B cell (primary cell): ENCODE measurements at regions not wholly inside any gene's neighbourhood (a gene's known extent, or its start where the extent isn't known, plus 50 kb on each side); places are given as distances from the start of the nearest gene placed in this dataset.
A peak's percentile ranks its signal among the peaks of the same experiment; 100 is the strongest.

Experiments used
- ATAC-seq: fragments of 200-7000 bp; cut with Tn5 transposase; one replicate; pipeline ENCODE4 v1.10.0; 2021; ENCODE audit warnings: low read depth, mild to moderate bottlenecking, moderate number of reproducible peaks, moderate library complexity
- CTCF ChIA-PET: fragments of 350-600 bp; sonication (Branson Sonifier 250); formaldehyde crosslinking; loops from one replicate; lab custom pipeline; 2021; ENCODE audit warnings: antibody characterized with exemption, inconsistent platforms; lab: Charles Lee
- POLR2A ChIA-PET: fragments of 350-600 bp; sonication (Branson Sonifier 250); formaldehyde crosslinking; loops from one replicate; lab custom pipeline; 2021; ENCODE audit warnings: antibody characterized with exemption; lab: Charles Lee
- DNase-seq: peaks from one replicate; pipeline ENCODE4 v3.0.0; 2013
- H2AFZ ChIP-seq: 2 replicates; pipeline ENCODE4 v1.6.1; 2012; ENCODE audit warnings: mild to moderate bottlenecking, low read depth, low read length; ENCODE audit not compliant: insufficient read depth, poor library complexity, severe bottlenecking
- H3K27ac ChIP-seq, 2 donors: 1 replicate in 1 of 2; 2 replicates in 1 of 2; pipeline ENCODE4 v1.5.1; 2012 to 2013; ENCODE audit warnings: low read length in 2 of 2, mild to moderate bottlenecking in 2 of 2, moderate library complexity in 1 of 2
- H3K27me3 ChIP-seq, 4 experiments: fragments of 200-600 bp in 1 of 4; sonication (generic) in 1 of 4; replicated peaks in 1 of 4; 1 replicate in 2 of 4; 2 replicates in 2 of 4; pipeline versions ENCODE4 v1.6.1 to v1.7.0; 2013 to 2016; ENCODE audit warnings: low read length in 3 of 4, mild to moderate bottlenecking in 2 of 4, mixed read lengths in 1 of 4, moderate library complexity in 1 of 4; ENCODE audit not compliant: insufficient read depth in 4 of 4, control insufficient read depth in 3 of 4; ENCODE audit errors: control extremely low read depth in 1 of 4
- H3K36me3 ChIP-seq, 2 experiments: replicated peaks in 1 of 2; 1 replicate in 1 of 2; 2 replicates in 1 of 2; pipeline versions ENCODE4 v1.6.1 to v1.7.1; 2013; ENCODE audit warnings: low read length in 1 of 2; ENCODE audit not compliant: insufficient read depth in 2 of 2, control insufficient read depth in 1 of 2; ENCODE audit errors: control extremely low read depth in 1 of 2, extremely low read depth in 1 of 2
- H3K4me1 ChIP-seq, 2 donors: fragments of 200-600 bp in 1 of 2; sonication (generic) in 1 of 2; 1 replicate in 1 of 2; 2 replicates in 1 of 2; pipeline versions ENCODE4 v1.5.1 to v1.6.1; 2013 to 2017; ENCODE audit warnings: low read length in 2 of 2; ENCODE audit not compliant: control insufficient read depth in 2 of 2, insufficient read depth in 2 of 2
- H3K4me2 ChIP-seq: replicated peaks from 2 replicates; pipeline ENCODE3; 2012; ENCODE audit warnings: mild to moderate bottlenecking, low read depth, low read length; ENCODE audit not compliant: poor library complexity, severe bottlenecking
- H3K4me3 ChIP-seq, 5 experiments: fragments of 200-600 bp in 1 of 5; sonication (generic) in 1 of 5; 1 replicate in 3 of 5; 2 replicates in 2 of 5; pipeline versions ENCODE4 v1.5.1 to v1.7.0; 2011 to 2016; ENCODE audit warnings: low read length in 4 of 5, mild to moderate bottlenecking in 4 of 5, low read depth in 2 of 5, control low read depth in 1 of 5, moderate library complexity in 1 of 5; ENCODE audit not compliant: insufficient read depth in 1 of 5; ENCODE audit errors: control extremely low read depth in 1 of 5, extremely low read depth in 1 of 5
- H3K79me2 ChIP-seq: fragments of 200-600 bp; sonication (generic); one replicate; pipeline ENCODE4 v1.6.0; 2016; ENCODE audit warnings: low read length; ENCODE audit not compliant: control insufficient read depth, insufficient read depth
- H3K9ac ChIP-seq: fragments of 200-600 bp; sonication (generic); 2 replicates; pipeline ENCODE4 v1.6.1; 2017; ENCODE audit warnings: mild to moderate bottlenecking, low read length, moderate library complexity
- H3K9me3 ChIP-seq, 3 donors: one replicate each; pipeline versions ENCODE4 v1.6.1 to v1.7.1; 2013; ENCODE audit warnings: low read length in 2 of 3; ENCODE audit not compliant: control insufficient read depth in 2 of 3, insufficient read depth in 1 of 3; ENCODE audit errors: control extremely low read depth in 1 of 3
- H4K20me1 ChIP-seq: 2 replicates; pipeline ENCODE4 v1.6.0; 2012; ENCODE audit warnings: mild to moderate bottlenecking, low read length; ENCODE audit not compliant: insufficient read depth, control insufficient read depth, poor library complexity, severe bottlenecking
- H3K27ac Mint-ChIP-seq: one replicate; pipeline ENCODE4 v1.8.0; 2021; ENCODE audit warnings: mixed read lengths
- H3K27me3 Mint-ChIP-seq: one replicate; pipeline ENCODE4 v1.8.0; 2021; ENCODE audit warnings: mixed read lengths
- H3K4me1 Mint-ChIP-seq: one replicate; pipeline ENCODE4 v1.8.0; 2021; ENCODE audit warnings: mixed read lengths
- H3K4me3 Mint-ChIP-seq: one replicate; pipeline ENCODE4 v1.8.0; 2021; ENCODE audit warnings: mixed read lengths
- H3K9me3 Mint-ChIP-seq: one replicate; pipeline ENCODE4 v1.8.0; 2022; ENCODE audit warnings: mixed read lengths; ENCODE audit not compliant: insufficient read depth
- CTCF ChIP-seq: fragments of 200-600 bp; IDR thresholded peaks from one replicate; pipeline ENCODE4 v1.8.0; 2022; ENCODE audit warnings: antibody characterized with exemption, mild to moderate bottlenecking
- EZH2 ChIP-seq: IDR thresholded peaks from 2 replicates; pipeline ENCODE4 v1.6.1; 2012; ENCODE audit warnings: borderline replicate concordance, low read depth, mild to moderate bottlenecking, moderate library complexity, low read length; ENCODE audit not compliant: insufficient read depth, poor library complexity, severe bottlenecking
- WGBS: methylation state at CpG from one replicate; pipeline ENCODE4 v1.1.5; 2013; ENCODE audit warnings: missing lambda C conversion rate; ENCODE audit not compliant: insufficient coverage; 5-methylcytosine and 5-hydroxymethylcytosine counted together
- intact Hi-C: fragments of 100-400 bp; cut with micrococcal nuclease; formaldehyde crosslinking; loops from one replicate; pipeline ENCODE4 v1.10.0; 2022

- ATAC-seq: no peak
- Histone ChIP-seq H3K9me3 (no peaks in the 10 kb centered on the region), H3K36me3 (no peaks in the 10 kb centered on the region), H3K4me1 (peaks cover 17 to 18% of the 10 kb centered on the region in 2 donors), H4K20me1 (no peaks in the 10 kb centered on the region), H3K4me3 (no peak overlapping the region), H3K79me2 (no peaks in the 10 kb centered on the region), H3K27ac (no peak overlapping the region), H3K9ac (no peak overlapping the region), H2AFZ (no peak overlapping the region), H3K4me2 (no peak overlapping the region), H3K27me3 (no peaks in the 10 kb centered on the region)
- Mint-ChIP-seq H3K4me3 (no peak overlapping the region), H3K4me1 (peaks cover 29% of the 10 kb centered on the region), H3K9me3 (no peaks in the 10 kb centered on the region), H3K27me3 (peaks cover 13% of the 10 kb centered on the region), H3K27ac (no peak overlapping the region)
- POLR2A ChIA-PET: interaction anchor here (0.6 kb wide), 1 partner anchor 10 kb away, joined by 3 read pairs; no protein-coding TSS in a partner anchor
- DNase-seq: no peak
- CTCF ChIA-PET: no interaction called here
- intact Hi-C loops: no loop called here
- TF ChIP-seq EZH2 (no peak), CTCF (no peak)
- 71% methylated on average over 6 of the region's 7 CpGs for WGBS
Observed at GRCh38 chr1:38563942-38564735, 295.4 kb downstream of the RRAGC start.

- peaks cover 53% of the 10 kb centered on the region for H3K4me1 Mint-ChIP-seq
- intact Hi-C loops: no loop called here
- 72% methylated on average over 12 of the region's 12 CpGs for WGBS
Observed at GRCh38 chr1:38561725-38562124, 297.8 kb downstream of the RRAGC start.

More at GRCh38 chr1:38561725-38562124, 297.8 kb downstream of the RRAGC start:
- H4K20me1 ChIP-seq: no peaks in the 10 kb centered on the region
- DNase-seq: no peak
- H3K9me3 Mint-ChIP-seq: no peaks in the 10 kb centered on the region
- H3K27me3 Mint-ChIP-seq: peaks cover 3% of the 10 kb centered on the region
- no peak overlapping the region for H3K4me3 Mint-ChIP-seq
- no peaks in the 10 kb centered on the region for H3K36me3 ChIP-seq
- ChIA-PET CTCF (interaction anchor here (2.2 kb wide), 1 partner anchor 25 kb away, joined by 6 read pairs; no protein-coding TSS in a partner anchor), POLR2A (no interaction called here)
- no peak overlapping the region for H3K9ac ChIP-seq
- no peaks in the 10 kb centered on the region for H3K9me3 ChIP-seq
- H3K27ac Mint-ChIP-seq: peak overlapping the region; percentile 18
- no peak overlapping the region for H3K4me2 ChIP-seq
- no peaks in the 10 kb centered on the region for H3K27me3 ChIP-seq
- TF ChIP-seq CTCF: no peak
- no peak for TF ChIP-seq EZH2
- H3K4me3 ChIP-seq: no peak overlapping the region
- no peaks in the 10 kb centered on the region for H3K79me2 ChIP-seq
- H2AFZ ChIP-seq: no peak overlapping the region
- no peak for ATAC-seq
- no peak overlapping the region for H3K27ac ChIP-seq
- H3K4me1 ChIP-seq: peaks cover 21 to 37% of the 10 kb centered on the region in 2 donors
